GM08714 (cell line): ENCODE measurements at regions not wholly inside any gene's neighbourhood (a gene's known extent, or its start where the extent isn't known, plus 50 kb on each side); places are given as distances from the start of the nearest gene placed in this dataset.
"Not testable (repeated sequence)": the region's sequence is repeated elsewhere in the genome, so short reads cannot be mapped to it uniquely, and the experiment has no call there.

Experiments
- H3K4me3 ChIP-seq: fragments of 200-500 bp; sonication (Bioruptor generic); 2 replicates; pipeline ENCODE4 v1.5.1; 2014; ENCODE audit warnings: mild to moderate bottlenecking, low read length, inconsistent platforms
- ZNF274 ChIP-seq: IDR thresholded peaks from 2 replicates; pipeline ENCODE4 v1.6.1; 2012; ENCODE audit warnings: mild to moderate bottlenecking, low read depth, low read length

DNA sequence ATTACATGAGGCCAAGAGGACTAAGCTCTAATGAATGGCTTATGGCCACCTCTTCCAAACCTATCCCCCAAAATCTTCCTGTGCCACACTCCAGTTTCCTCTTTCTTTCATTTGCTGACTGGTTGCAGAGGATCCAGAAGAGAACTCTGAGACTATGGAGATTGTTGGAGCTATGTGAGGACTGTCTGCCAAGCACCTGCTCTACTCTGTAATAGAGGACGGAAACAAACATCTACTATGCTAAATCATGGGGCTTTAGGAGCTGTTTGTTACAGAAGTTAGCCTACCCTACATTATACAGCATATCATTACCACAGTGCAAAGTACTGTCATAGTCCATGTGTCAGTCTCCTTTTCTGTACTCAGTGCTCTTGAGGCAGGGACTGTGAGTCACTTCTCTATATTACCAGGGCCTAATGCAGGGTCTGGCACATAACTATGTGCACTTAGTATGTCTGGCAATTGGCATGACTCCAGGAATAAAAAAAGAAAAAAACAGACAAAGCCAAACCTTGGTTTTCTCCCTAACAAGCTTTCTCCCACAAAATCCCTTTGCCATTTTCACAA lies 95.1 kb downstream of the RPAP3 start:
- H3K4me3 ChIP-seq, result no peak overlapping the region
- TF ChIP-seq ZNF274, result no peak

DNA sequence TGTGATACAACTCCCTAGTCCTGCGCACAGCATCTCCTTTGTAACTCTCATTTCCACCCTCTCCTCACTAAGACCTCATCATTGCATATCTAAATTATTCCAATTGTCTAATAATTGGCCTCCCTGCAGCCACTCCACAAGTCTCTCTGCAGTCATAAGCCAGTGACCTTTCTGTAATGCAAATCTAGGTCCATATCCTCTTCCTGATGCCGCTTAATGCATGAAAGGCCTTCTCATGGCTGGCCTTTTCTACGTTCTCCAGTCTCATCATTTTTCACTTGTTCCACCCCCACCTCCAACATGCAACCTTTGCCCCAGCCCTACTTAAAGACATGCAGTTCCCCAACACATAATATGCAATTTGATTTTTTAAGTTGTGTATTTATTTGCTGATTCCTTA lies 96.0 kb downstream of the RPAP3 start:
- no peak for TF ChIP-seq ZNF274
- H3K4me3 ChIP-seq, result no peak overlapping the region

DNA sequence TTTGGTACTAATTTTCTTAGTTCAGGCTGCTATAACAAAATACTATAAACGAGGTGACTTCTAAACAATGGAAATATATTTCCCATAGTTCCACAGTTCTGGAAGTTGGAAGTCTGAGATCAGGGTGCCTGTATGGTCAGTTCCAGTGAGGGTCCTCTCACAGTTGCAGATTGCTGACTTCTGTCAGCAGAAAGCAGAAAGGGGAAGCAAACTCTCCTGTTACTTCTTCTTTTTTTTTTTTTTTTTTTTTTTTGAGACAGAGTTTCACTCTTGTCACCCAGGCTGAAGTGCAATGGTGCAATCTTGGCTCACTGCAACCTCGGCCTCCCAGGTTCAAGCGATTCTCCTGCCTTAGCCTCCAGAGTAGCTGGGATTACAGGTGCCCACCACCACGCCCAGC lies 97.2 kb downstream of the RPAP3 start:
- not testable (repeated sequence) for H3K4me3 ChIP-seq

DNA sequence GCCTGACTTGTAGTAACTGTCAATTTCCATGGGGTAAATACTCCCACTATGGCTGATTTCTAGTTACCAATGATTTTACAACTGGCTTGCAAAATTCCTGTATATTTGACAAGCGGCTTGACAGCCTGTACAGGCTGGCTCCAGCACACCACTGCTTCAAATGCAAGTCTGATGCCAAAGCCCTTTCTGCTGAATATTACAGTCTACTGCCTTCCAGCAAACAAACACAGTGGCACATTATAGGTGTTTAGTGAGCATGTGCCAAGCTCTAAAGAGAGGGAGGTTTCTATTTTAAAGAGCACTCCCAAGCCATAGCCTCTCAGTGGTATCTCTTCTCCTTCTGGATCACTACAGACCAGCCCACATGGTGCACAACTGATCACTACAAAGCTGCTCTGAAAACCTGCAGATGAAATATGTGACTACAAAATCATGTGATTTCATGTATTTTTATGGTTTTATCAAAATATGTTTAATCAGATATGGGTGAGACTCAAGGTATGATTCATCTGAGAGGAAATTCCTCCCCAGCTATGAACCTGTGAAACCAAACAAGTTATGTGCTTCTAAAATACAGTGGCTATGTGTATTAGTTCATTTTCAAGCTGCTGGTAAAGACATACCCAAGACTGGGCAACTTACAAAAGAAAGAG lies 101.5 kb downstream of the RPAP3 start:
- TF ChIP-seq ZNF274, result no peak
- no peak overlapping the region for H3K4me3 ChIP-seq

DNA sequence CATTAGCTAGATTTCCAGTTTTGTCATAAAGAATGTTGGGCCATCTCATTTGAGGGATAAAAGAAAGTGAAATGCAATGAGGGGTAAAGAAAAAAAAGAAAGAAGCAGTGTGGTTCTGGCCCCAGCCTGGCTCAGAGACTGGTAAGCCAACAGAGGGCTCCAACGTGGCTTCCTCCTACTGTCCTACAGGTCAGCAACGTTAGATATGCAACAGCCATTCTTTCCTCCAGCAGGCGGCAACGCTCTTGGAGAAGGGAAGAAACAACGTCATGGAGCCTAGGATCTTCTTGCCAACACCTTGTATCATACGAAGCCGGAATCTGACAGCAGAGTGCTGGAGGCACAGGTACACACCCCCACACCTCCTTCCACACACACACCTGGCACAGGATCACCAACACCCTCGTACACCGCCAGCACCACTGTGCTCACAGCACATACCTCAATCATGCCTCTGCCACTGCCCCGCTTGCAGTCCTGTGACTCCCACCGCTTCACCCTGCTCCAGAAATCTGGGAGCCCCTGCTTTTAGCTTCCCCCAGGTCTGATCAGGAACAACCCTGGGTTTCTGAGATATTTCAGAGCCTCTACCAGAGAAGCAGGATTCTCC lies 102.8 kb downstream of the RPAP3 start:
- TF ChIP-seq ZNF274, result no peak
- H3K4me3 ChIP-seq, result no peak overlapping the region

DNA sequence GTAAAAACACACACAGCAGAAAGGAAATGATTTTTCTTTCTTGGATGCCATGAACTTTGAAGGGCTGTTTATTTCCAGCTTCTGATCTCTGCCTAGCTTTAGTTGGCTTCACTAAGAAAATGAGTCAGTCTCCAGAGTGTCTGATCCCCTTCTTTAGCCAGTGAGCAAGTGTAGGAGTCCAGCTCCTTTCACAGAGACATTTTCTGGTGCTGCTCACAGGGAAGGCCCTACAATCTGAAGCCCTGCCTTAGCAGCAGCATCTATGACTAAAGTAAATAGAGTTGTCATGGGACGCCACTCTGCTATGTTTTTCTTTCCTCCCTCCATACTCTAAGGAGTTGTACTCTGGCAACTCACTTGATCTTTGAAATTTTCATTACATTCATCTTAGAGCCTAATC lies 103.5 kb downstream of the RPAP3 start:
- no peak for TF ChIP-seq ZNF274
- no peak overlapping the region for H3K4me3 ChIP-seq

DNA sequence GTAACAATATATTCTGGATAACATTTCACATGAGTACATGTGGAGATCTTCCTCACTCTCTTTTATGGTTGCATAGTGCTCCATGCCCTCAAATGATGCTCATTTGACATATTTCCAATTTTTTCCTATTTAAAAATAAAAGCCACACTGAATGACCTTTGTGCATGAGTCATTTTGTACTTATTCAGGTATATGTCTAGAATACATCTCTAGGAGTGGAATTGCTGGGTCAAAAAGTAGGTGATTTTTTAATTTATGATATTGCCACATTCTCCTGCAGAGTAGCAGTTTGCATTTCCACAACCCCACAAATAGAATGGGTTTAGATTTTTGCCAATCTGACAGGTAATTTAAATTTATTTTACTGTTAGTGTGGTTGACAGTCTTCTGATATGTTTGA lies 104.8 kb downstream of the RPAP3 start:
- no peak for TF ChIP-seq ZNF274

DNA sequence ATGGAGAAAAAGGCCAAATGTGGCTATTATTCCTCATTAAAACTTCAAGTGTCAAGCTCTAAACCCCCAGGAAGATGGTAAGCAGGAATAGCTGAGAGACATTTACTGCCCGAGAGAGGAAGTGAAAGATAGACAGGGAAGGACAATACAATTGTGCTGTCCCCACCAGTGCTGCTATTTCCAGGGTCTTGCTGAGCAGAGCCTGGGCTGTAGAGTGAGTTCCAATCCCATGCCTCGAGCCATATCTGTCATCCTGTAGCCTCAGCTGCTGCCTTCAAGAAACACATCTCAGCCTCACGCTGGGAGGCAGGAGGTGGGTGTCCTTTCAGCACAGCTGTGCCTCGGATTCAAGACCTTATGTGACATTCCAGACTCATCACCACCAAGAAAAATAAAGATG lies 114.0 kb downstream of the RPAP3 start:
- no peak for TF ChIP-seq ZNF274

More for the DNA sequence above, 104.8 kb downstream of the RPAP3 start:
- H3K4me3 ChIP-seq, result no peak overlapping the region

DNA sequence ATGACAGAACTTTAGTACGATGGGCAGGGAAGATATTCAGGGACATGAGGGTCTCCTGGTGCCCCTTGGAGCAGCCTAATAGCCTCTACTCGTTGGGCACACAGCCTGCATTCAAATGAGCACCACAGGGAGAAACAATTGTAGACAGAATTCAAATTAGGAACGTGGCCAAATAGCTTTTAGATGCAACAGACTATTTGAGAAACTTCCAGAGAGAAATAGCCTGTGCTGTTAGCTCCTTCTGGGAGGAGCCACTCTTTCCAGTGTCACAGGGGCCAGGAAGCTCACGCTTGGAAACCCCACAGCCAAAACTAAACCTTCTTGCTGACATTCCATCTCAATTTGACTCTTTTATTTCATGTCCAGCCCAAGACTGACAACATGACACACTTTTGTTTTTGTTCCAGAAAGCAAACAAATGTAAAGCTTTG lies 114.5 kb downstream of the RPAP3 start:
- TF ChIP-seq ZNF274, result no peak
- no peak overlapping the region for H3K4me3 ChIP-seq

More for the DNA sequence above, 114.0 kb downstream of the RPAP3 start:
- H3K4me3 ChIP-seq, result no peak overlapping the region

DNA sequence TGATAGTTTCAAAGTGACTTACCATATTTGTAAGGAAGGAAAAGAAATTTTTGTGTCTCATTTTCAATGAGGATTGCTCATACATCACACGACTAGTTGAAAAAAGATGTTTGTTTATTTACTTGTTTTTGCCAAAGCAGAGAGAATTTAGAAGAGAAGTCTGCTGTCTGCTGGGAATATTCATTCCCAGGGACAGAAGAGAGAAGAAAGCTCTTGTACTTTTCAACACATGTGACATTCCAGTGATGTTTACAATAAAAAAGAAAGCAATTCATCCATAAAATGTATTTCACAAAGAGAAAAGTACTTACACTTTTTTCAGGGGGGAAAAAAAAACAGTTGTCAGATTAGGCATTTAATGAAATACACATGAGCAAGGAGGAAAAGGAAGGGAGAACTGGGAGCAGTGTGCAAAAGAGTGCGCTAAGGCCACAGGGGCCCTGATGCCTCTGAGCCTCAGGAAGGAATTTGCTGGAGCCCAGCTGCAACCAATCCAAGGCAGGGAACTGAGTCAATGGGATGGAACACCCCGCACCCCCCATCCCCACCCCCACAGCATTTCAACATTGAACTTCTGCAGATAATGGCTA lies 115.0 kb downstream of the RPAP3 start:
- TF ChIP-seq ZNF274, result no peak
- no peak overlapping the region for H3K4me3 ChIP-seq

DNA sequence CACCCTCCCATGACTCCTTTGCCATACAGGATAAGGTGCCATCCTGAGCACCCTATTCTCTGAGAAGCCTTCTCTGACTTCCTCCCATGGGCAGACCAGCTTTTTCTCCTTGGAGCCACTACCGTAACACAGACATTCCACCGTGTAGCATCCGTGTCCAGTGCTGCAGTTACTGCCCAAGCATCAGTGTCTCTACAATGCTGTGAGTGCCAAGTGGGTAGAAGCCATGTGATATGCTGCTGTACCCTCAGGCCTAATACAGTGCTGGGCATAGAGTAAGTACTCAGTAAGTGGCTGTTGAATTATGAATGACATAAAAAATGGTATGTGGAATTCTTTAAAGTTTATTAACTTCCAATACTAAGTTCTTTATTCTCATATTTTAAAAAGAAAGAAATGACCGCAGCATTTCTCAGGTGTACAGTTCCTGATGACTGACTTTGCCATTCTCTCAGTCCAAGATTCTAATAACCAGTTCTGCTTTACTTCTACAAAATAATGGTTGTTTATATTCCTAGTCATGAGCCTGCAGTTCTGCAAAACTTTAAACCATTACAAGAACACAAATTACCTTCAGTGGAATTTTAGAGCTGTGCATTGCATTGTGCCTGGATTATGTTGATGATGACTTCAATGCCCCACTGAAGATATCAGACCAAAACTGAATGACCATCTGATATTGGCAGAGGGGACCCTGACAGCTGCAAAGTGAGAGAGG lies 118.7 kb downstream of the RPAP3 start:
- no peak overlapping the region for H3K4me3 ChIP-seq
- no peak for TF ChIP-seq ZNF274

DNA sequence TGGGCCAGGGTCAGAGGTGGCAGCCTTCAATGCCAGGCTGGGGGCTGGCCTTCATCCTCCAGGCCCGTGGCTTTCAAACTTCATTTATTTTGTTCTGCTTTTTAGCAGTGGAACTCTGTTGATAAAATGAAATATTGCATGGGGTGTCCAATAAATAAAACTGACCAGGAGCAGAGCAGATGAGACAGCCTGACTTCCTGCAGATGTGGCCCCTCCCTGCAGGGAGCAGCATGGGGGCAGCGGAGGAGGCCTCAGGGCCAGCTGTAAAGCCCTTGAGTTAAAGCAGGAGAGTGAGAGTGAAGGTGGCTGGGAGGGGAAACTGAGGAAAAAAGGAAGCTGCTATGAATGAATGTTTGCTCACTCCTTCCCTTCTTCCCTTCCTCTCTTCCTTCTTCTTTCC lies 120.3 kb downstream of the RPAP3 start:
- no peak for TF ChIP-seq ZNF274
- no peak overlapping the region for H3K4me3 ChIP-seq

DNA sequence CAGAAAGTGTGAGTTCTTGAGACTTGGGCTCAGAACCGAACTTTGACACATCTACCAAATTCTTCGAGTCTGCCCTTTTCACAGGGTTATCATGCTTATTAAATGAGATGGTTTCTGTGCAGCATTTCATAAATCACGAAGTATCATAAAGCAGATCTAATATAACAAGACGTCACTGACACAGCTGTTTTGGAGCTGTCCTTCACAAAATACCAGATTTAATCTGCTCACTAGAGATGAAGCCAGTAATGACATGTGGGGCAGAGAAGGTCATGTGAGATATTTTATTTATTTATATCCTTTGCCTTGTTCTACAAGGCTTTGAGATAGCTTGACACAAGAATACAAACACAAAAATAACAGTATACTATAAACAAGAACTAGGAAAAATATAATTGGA lies 127.0 kb downstream of the RPAP3 start:
- TF ChIP-seq ZNF274, result no peak

DNA sequence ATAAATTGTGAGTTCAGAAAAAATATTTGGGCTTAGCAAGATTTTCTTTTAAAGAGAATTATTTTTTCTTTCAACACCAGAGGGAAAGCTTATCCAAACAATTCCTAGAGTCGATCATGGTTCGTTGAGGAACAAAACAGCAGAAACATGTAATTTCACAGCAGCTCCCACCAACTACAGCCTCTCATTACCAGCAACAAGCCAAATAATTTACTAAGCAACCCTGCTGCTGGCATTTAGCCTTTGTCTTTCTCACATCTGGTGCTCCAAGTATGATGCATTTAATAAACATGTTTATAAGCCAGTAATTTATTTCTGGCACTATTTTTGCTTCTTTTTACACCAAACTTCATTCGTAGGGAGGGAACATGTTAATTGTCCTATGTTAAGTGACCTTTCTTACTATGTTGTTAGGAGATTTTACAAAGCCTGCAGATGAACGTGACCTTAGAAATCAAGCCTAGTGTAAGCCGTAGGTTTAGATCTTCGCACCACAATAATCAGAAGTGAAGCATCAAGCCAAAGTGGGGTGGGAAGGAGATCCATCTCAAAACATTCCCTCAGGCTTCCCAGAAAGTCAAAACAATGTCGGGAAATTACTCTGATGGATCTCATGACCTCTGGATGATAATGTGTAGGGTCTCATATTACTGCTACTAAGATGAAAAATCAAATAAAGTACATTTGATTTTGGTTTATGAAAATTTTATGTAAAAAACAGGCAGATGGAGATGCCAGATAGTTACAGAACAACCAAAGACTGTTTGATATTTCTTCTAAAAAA lies 128.4 kb downstream of the RPAP3 start:
- no peak for TF ChIP-seq ZNF274
- H3K4me3 ChIP-seq, result no peak overlapping the region

More for the DNA sequence above, 127.0 kb downstream of the RPAP3 start:
- H3K4me3 ChIP-seq, result no peak overlapping the region
